SJSA1 (cell line): ENCODE measurements at regions not wholly inside any gene's neighbourhood (a gene's known extent, or its start where the extent isn't known, plus 50 kb on each side); places are given as distances from the start of the nearest gene placed in this dataset.
"Not testable (repeated sequence)": the region's sequence is repeated elsewhere in the genome, so short reads cannot be mapped to it uniquely, and the experiment has no call there.

Experiments used
- DNase-seq, 2 experiments: peaks; one replicate each; pipeline ENCODE4 v3.0.0-alpha.2; 2015 to 2020; ENCODE audit warnings: low spot score in 2 of 2, low read depth in 1 of 2
- H3K27ac ChIP-seq: fragments of 250-450 bp; sonication (Bioruptor Pico); 2 replicates; pipeline ENCODE4 v1.5.1; 2020; ENCODE audit warnings: mild to moderate bottlenecking, moderate library complexity
- H3K27me3 ChIP-seq: fragments of 250-450 bp; sonication (Bioruptor Pico); replicated peaks from 2 replicates; pipeline ENCODE4 v1.5.1; 2020; ENCODE audit warnings: mild to moderate bottlenecking, moderate library complexity
- H3K36me3 ChIP-seq: fragments of 250-450 bp; sonication (Bioruptor Pico); 2 replicates; pipeline ENCODE4 v1.5.1; 2020; ENCODE audit warnings: mild to moderate bottlenecking
- H3K4me1 ChIP-seq: fragments of 250-450 bp; sonication (Bioruptor Pico); replicated peaks from 2 replicates; pipeline ENCODE4 v1.6.1; 2021; ENCODE audit warnings: mild to moderate bottlenecking
- H3K4me3 ChIP-seq: fragments of 250-450 bp; sonication (Bioruptor Pico); 2 replicates; pipeline ENCODE4 v1.5.1; 2020; ENCODE audit warnings: mild to moderate bottlenecking
- H3K9me3 ChIP-seq: fragments of 250-450 bp; sonication (Bioruptor Pico); replicated peaks from 2 replicates; pipeline ENCODE4 v1.5.1; 2020; ENCODE audit warnings: mild to moderate bottlenecking

GRCh38 chr5:58185801-58186200, 274.1 kb downstream of the PLK2 start:
- Histone ChIP-seq H3K4me3 (no peak overlapping the region), H3K27ac (peak overlapping the region; percentile 25), H3K9me3 (no peaks in the 10 kb centered on the region), H3K4me1 (peaks cover 52% of the 10 kb centered on the region), H3K36me3 (no peaks in the 10 kb centered on the region), H3K27me3 (no peaks in the 10 kb centered on the region)
- no peak for DNase-seq

DNA sequence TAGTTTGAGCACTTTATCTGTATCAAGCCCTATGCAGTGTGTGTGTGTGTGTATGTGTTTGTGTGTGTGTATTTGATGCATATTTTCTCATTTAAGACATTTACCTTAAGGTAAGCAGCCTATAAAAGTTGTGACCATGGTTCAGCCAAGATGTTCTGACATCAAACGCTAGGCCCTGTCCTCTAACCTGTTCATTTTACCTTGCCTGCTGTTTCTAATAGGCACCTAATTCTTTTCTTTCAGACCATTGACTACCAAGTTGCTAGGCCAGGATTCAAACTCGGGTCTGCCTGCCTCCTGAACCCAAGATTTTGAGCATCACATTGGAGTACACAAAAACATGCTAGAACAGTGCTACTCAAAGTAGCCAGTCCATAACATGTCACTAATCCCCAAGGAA, 274.5 kb downstream of the PLK2 start:
- H3K27ac ChIP-seq = peak overlapping the region; percentile 25
- no peak overlapping the region for H3K4me3 ChIP-seq
- H3K36me3 ChIP-seq = no peaks in the 10 kb centered on the region
- DNase-seq = no peak
- H3K4me1 ChIP-seq = peaks cover 52% of the 10 kb centered on the region
- no peaks in the 10 kb centered on the region for H3K27me3 ChIP-seq
- no peaks in the 10 kb centered on the region for H3K9me3 ChIP-seq

DNA sequence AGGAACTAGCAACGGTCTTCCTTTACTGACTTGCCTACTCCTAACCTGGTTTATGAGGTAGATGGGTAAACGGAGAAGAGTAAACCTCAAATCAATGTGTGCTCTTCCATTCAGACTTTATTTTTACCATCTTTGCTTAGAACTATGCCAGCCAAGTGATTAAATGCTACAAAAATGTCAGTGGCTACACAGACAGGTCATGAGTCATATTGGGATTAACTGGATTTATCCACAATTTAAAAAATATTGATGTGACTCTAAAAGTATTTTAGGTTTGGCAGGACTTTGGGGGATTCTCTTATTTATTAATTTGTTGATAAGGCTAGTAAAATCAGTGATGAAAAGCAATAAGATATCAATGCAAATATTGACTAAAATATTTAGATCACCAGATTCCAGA, 275.0 kb downstream of the PLK2 start:
- Histone ChIP-seq H3K9me3 (no peaks in the 10 kb centered on the region), H3K4me3 (no peak overlapping the region), H3K27me3 (no peaks in the 10 kb centered on the region), H3K4me1 (peaks cover 47% of the 10 kb centered on the region), H3K36me3 (no peaks in the 10 kb centered on the region), H3K27ac (peak overlapping the region; percentile 25)
- peak in 1 of 2 experiments; percentile 49 for DNase-seq

DNA sequence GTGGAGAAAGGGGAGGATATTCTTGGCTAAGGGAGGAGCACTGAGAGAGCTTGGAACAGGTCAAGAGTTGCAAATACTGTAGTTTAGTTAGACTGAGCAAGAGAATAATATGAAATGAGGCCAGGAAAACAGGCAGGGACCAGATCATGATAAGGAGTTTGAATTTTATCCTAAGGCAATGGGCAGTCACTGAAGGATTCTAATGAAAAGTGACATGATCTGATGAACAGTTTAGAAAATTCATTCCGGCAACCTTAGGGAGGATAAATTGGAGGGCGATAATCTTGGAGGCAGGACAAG, 276.1 kb downstream of the PLK2 start:
- DNase-seq = no peak
- Histone ChIP-seq H3K9me3 (no peaks in the 10 kb centered on the region), H3K27me3 (no peaks in the 10 kb centered on the region), H3K4me3 (no peak overlapping the region), H3K4me1 (peaks cover 35% of the 10 kb centered on the region), H3K27ac (no peak overlapping the region), H3K36me3 (no peaks in the 10 kb centered on the region)

DNA sequence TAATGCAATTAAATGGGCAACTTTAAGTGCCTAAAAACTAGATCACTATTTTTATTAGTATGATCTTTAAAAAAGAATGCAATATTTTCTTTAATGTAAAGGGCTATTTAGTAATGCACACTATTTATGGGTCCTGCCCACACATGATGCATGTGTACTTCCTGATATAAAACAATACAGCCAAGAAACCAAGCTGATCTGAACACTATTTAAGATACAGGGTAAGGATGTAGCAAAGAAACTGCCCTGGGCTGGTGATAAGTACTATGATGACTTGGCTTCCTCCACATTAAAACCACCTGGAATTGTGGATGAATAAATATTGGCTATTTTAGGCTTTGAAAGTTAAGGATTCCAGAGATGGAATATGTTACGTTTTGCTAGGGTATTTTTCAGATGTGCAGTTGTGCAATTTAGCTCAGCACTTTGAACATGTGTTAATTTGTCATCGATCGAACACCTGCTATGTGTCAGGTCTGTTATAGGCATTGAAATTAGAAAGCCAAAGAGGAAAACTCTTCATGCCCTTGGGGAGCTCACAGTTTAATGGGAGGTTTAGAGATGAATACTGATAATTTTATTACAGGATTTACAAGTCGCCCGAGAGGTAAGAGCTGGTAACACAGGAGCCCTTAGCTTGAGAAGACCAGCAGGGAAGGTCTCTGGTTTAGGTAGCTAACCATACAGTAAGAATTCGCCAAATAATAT, 276.7 kb downstream of the PLK2 start:
- Histone ChIP-seq H3K36me3 (no peaks in the 10 kb centered on the region), H3K9me3 (no peaks in the 10 kb centered on the region), H3K4me1 (peaks cover 32% of the 10 kb centered on the region), H3K27ac (no peak overlapping the region), H3K27me3 (no peaks in the 10 kb centered on the region), H3K4me3 (no peak overlapping the region)
- DNase-seq = no peak

GRCh38 chr5:58182287-58182841, 277.5 kb downstream of the PLK2 start:
- no peaks in the 10 kb centered on the region for H3K27me3 ChIP-seq
- no peaks in the 10 kb centered on the region for H3K9me3 ChIP-seq
- DNase-seq = no peak
- H3K4me3 ChIP-seq = no peak overlapping the region
- H3K4me1 ChIP-seq = peaks cover 23% of the 10 kb centered on the region
- H3K36me3 ChIP-seq = no peaks in the 10 kb centered on the region
- H3K27ac ChIP-seq = no peak overlapping the region

- H3K27me3 ChIP-seq = no peaks in the 10 kb centered on the region
- no peaks in the 10 kb centered on the region for H3K9me3 ChIP-seq
- H3K4me3 ChIP-seq = no peak overlapping the region
- H3K36me3 ChIP-seq = no peaks in the 10 kb centered on the region
- no peak overlapping the region for H3K27ac ChIP-seq
- DNase-seq = no peak
- peaks cover 18% of the 10 kb centered on the region for H3K4me1 ChIP-seq
Measured at GRCh38 chr5:58181578-58182286, 278.2 kb downstream of the PLK2 start.

DNA sequence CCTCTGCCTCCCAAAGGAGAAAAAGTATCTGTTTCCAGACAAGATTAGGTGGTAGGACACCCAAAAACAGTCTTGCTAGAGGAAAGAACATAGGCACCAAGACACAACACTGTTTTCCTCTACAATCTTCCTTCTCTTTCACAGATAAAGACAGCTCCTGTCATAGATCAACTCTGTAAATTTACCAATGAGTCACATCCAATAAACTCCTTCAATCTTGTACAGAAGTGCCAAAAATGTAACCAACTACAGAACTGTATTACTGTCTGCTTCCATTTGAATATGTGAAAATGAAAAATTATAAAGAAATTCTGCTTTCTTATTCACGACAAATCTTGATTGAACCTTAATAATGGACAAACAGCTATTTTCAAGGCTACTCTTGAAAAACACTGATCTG, 286.9 kb downstream of the PLK2 start:
- no peaks in the 10 kb centered on the region for H3K4me1 ChIP-seq
- no peak for DNase-seq
- H3K9me3 ChIP-seq = no peaks in the 10 kb centered on the region
- H3K4me3 ChIP-seq = no peak overlapping the region
- H3K27ac ChIP-seq = no peak overlapping the region
- no peaks in the 10 kb centered on the region for H3K27me3 ChIP-seq
- H3K36me3 ChIP-seq = no peaks in the 10 kb centered on the region

DNA sequence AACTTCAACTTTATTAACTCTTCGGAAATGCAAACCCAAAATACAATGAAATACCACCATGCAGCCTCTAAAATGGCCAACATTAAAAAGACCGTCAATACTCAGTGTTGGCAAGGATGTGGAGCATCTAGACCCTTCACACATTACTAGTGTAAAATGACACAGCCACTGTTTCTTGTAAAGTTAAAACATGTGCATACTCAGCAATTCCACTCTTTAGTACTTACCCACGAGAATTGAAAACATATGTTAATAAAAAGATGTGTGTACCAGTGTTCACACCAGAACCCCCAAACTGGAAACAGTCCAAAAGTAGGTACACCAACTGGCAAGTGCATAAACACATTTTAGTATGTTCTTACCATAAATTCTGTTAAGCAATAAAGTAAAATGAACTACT, 294.7 kb downstream of the PLK2 start:
- Histone ChIP-seq H3K27ac (no peak overlapping the region), H3K4me1 (no peaks in the 10 kb centered on the region), H3K36me3 (no peaks in the 10 kb centered on the region), H3K27me3 (no peaks in the 10 kb centered on the region), H3K9me3 (no peaks in the 10 kb centered on the region), H3K4me3 (no peak overlapping the region)
- DNase-seq = no peak

- not testable (repeated sequence) for H3K27ac ChIP-seq, DNase-seq, H3K27me3 ChIP-seq, H3K36me3 ChIP-seq, H3K4me3 ChIP-seq, H3K4me1 ChIP-seq, H3K9me3 ChIP-seq
Measured at GRCh38 chr5:58161889-58162288, 298.0 kb downstream of the PLK2 start.

- Histone ChIP-seq H3K4me3 (no peak overlapping the region), H3K9me3 (no peaks in the 10 kb centered on the region), H3K4me1 (peaks cover 3% of the 10 kb centered on the region; the same call in 1 of the 2 replicates), H3K36me3 (no peaks in the 10 kb centered on the region), H3K27ac (no peak overlapping the region), H3K27me3 (no peaks in the 10 kb centered on the region)
- DNase-seq = no peak
Measured at GRCh38 chr5:58156973-58157701, 302.7 kb downstream of the PLK2 start.

DNA sequence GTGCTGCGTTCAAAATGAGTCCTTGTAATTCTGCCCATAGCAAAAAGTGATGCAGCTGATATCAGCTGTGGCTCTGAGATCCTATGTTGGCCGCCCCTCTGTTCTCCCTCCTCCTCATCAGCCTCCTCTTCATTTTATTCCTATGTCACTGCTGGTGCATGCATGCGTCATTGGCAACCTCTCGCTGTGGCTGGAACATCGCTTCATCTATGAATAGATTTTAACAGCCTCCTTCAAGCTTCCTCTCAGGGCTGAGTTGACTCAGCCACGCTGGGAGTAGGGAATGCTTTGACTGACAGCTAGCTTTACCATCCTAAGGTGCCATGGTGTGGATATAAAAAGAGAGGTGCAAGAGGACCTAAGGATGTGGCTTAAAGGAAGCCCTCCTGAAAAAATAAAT, 303.5 kb downstream of the PLK2 start:
- DNase-seq = no peak
- Histone ChIP-seq H3K27me3 (no peaks in the 10 kb centered on the region), H3K27ac (no peak overlapping the region), H3K4me1 (peaks cover 3% of the 10 kb centered on the region; the same call in 1 of the 2 replicates), H3K36me3 (no peaks in the 10 kb centered on the region), H3K9me3 (no peaks in the 10 kb centered on the region), H3K4me3 (no peak overlapping the region)

DNA sequence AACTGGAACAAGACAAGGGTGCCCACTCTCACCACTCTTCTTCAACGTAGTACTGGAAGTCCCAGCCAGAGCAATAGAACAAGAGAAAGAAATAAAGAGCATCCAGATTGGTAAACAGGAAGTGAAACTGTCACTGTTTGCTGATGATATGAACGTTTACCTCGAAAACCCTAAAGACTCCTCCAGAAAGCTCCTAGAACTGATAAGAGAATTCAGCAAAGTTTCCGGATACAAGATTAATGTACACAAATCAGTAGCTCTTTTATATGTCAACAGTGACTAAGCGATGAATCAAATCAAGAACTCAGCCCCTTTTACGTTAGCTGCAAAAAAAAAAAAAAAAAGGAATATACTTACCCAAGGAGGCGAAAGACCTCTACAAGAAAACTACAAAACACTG, 306.6 kb downstream of the PLK2 start:
- H3K9me3 ChIP-seq = no peaks in the 10 kb centered on the region
- no peak overlapping the region for H3K27ac ChIP-seq
- no peak overlapping the region for H3K4me3 ChIP-seq
- peak in 1 of 2 experiments; percentile 5 for DNase-seq
- H3K4me1 ChIP-seq = peaks cover 3% of the 10 kb centered on the region; the same call in 1 of the 2 replicates
- no peaks in the 10 kb centered on the region for H3K36me3 ChIP-seq
- H3K27me3 ChIP-seq = no peaks in the 10 kb centered on the region

DNA sequence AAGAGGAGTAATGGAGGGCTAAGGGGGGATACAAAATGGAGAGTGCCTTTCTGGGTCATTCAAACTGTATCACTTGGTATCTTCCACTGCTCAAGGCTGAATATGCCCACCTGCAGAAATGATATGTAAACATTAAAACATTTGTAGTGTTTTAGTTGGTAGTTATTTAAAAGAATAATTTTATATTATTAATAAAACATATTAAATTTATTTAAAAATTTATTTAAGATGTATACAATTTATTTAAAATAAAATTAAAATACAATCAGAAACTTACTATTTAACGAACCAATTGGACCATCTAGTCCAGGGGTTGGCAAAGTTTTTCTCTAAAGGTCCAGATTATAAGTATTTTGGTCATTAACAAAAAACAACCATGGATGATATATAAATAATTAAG, 308.5 kb downstream of the PLK2 start:
- DNase-seq = no peak
- no peaks in the 10 kb centered on the region for H3K9me3 ChIP-seq

More for the DNA sequence above, 308.5 kb downstream of the PLK2 start:
- Histone ChIP-seq H3K4me1 (peaks cover 3% of the 10 kb centered on the region; the same call in 1 of the 2 replicates), H3K27me3 (no peaks in the 10 kb centered on the region), H3K4me3 (no peak overlapping the region), H3K27ac (no peak overlapping the region), H3K36me3 (no peaks in the 10 kb centered on the region)
